GM13976 (cell line): ENCODE measurements at regions not wholly inside any gene's neighbourhood (a gene's known extent, or its start where the extent isn't known, plus 50 kb on each side); places are given as distances from the start of the nearest gene placed in this dataset.
A peak's percentile ranks its signal among the peaks of the same experiment; 100 is the strongest.
"Not testable (repeated sequence)": the region's sequence is repeated elsewhere in the genome, so short reads cannot be mapped to it uniquely, and the experiment has no call there.

Experiments used
- DNase-seq: peaks from one replicate; pipeline ENCODE4 v3.0.0; 2012; ENCODE audit warnings: low spot score
- in situ Hi-C: fragments of 300-500 bp; cut with MboI; formaldehyde crosslinking; loops from one replicate; pipeline ENCODE4 v1.12.0; 2022; ENCODE audit warnings: low sequenced_read_pairs, mixed read lengths, inconsistent platforms; ENCODE audit not compliant: unreplicated experiment
- TF ChIP-seq, protein P1 (sequence below): IDR thresholded peaks from 2 replicates; pipeline ENCODE4 v1.5.1; 2012; ENCODE audit warnings: borderline replicate concordance, mild to moderate bottlenecking; ENCODE audit not compliant: insufficient read depth; ENCODE audit errors: extremely low read depth, missing control alignments, control extremely low read depth

DNA sequence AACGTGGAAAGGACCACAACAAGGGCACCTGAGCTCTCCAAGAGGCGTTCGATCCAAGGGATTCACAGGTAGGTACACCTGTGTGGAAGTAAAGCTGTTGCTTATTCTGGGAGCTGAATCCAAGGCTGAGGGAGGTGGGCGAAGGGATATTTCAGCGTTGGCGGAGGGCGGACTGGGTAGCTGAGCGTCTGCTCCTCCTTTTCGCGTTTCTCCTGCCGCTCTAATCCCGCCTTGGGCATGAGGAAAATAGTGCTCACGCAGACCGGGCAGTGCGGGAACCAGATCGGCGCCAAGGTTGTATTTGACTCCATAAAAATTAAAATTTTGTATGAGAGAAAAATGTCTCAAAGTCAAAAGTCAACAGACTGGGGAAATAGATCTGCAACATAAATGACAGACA, 3966.2 kb upstream of the OR11H1 start:
- DNase-seq, in situ Hi-C loops: not testable (repeated sequence)

DNA sequence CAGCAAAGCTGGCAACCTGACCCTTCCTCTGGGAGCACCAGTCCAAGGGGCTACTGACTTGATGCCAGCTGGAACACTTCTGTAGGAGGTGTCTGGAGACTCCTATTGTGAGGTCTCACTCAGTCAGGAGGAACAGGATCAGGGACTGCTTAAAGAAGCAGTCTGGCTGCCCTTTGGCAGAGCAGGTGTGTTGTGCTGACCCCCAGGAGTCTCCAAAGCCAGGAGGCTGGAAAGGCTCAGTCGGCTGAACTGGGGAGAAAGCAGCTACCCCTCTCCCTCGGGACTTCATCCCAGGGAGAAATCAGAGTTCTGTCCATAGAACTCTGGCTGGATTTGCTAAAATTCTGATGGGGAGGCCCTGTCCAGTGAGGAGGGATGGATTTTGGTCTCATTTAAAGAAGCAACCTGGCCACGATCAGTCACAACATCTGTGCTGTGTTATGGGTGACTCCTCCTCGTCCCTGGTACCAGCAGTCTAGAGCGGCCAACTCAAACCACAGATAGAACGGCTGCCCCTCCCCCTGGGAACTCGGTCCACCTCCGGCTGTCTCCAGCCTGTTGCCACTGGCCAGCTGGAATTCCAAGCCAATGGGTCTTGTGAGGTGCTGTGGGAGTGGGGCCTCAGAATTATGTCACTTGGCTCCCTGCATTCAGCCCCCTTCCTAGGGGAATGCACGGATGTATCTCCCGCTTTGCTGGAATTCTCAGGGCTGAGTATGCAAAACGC, 3959.0 kb upstream of the OR11H1 start:
- DNase-seq, in situ Hi-C loops: not testable (repeated sequence)

DNA sequence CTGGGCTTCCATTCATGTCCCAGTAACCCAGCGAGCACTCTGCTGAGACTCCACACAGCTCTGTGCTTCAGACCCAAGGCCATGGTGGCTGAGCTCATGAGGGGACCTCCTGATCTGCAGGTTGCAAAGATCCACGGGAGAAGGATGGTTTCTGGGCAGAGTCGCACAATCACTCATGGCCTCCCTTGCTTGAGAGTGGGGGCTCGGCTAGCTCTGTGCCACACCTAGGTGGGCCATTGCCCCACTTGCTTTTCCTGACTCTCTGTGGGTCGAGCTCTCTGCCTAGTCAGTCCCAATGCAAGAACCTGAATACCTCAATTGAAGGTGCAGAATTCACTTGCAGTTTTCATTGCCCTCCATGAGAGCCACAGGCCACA, 3958.4 kb upstream of the OR11H1 start:
- DNase-seq, in situ Hi-C loops: not testable (repeated sequence)

DNA sequence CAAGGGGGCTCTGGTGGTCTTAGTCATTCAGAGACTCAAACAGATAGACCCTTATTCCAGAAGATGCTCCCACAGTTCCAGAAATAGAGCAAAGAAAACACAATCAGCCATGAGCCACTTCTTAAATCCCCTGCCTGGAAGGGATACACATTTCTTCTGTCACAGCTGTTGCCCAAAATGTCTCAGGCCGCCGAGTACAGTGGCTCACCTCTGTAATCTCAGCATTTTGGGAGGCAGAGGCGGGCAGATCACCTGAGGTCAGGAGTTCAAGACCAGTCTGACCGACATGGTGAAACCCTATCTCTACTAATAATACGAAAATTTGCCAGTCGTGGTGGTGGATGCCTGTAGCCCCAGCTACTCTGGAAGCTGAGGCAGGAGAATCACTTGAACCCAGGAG, 3954.8 kb upstream of the OR11H1 start:
- in situ Hi-C loops, DNase-seq: not testable (repeated sequence)

DNA sequence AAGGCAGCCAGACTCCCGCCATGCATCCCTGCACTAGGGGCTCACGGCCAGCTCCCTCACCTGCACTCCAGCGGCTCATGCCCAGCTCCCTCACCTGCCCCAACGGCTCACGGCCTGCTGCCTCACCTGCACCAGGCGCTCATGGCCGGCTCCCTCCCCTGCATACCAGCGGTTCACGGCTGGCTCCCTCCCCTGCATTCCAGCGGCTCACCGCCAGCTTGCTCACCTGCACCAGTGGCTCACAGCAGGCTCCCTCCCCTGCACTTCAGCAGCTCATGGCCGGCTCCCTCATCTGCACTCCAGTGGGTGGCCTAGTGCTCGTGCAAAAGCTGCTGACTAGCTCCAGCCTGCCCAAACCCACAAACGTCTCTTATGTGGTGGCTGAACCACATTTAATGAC, 3953.8 kb upstream of the OR11H1 start:
- DNase-seq = peak; percentile 1
- in situ Hi-C loops = not testable (repeated sequence)

DNA sequence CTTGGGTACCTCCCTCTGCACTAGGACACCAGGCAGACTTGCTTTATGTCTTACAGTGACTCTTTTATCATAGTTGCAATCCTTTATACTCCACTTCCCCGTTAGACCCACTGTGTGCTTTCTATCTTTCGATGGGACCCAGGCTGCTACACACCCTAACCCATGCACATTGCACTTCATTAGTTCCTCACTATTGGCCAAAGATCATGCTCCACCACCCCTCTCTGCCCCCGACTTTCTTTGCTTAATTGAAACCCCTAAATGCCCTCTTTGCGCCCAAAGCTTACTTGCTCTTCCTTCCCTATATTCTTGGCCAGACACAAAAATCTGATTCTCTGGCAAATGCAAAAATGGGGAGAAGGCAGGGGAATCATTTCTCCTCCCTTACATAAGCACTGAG, 3953.3 kb upstream of the OR11H1 start:
- DNase-seq, in situ Hi-C loops: not testable (repeated sequence)

DNA sequence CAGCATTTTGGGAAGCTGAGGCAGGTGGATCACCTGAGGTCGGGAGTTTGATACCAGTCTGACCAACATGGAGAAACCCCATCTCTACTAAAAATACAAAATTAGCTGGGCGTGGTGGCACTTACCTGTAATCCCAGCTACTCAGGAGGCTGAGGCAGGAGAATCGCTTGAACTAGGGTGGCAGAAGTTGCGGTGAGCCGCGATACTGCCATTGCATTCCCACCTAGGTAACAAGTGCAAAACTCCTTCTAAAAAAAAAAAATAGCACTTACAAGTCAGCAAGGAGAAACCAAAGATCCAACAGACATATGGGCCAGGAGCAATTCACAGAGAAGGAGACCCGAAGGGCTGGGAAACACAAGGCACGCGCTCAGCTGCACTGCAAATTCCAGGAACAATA, 3951.3 kb upstream of the OR11H1 start:
- in situ Hi-C loops, DNase-seq: not testable (repeated sequence)

DNA sequence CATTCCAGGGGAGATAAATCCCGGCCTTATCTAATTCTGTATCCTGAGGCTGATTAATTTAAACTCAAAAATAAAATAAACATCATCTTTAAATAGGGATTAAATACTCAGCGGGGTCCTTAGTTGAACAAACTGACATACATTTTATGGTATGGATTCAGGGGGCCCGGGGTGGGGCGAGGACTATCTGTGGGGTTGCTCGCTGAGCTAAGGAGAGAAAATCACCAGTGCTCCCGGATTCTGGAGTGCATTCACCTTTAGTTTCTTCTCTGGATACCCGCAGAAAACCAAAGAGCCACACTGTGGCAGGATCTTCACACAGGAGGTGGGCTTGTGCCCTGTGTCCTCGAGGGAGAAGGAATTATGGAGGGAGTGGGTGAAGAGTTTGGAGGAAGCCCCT, 3949.9 kb upstream of the OR11H1 start:
- DNase-seq, in situ Hi-C loops: not testable (repeated sequence)

DNA sequence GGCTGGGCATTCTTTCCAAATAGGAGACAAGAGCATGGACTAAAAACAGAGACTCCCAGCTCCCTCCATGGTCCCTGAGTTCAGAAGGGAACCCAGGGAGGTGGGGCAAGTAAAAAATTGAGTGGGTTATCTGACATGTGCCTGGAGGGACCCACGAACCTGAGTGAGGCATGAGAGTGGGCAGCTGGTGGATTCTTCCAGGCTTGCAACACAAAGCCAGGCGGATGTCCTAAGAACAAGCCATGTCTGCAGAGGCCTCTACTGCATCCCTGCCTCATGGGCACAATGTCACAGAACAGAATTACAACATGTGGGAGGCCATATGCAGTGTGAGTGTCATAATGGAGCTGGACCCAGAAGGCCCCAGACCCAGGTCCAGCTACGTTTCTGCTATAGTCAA, 3949.4 kb upstream of the OR11H1 start:
- in situ Hi-C loops, DNase-seq: not testable (repeated sequence)

DNA sequence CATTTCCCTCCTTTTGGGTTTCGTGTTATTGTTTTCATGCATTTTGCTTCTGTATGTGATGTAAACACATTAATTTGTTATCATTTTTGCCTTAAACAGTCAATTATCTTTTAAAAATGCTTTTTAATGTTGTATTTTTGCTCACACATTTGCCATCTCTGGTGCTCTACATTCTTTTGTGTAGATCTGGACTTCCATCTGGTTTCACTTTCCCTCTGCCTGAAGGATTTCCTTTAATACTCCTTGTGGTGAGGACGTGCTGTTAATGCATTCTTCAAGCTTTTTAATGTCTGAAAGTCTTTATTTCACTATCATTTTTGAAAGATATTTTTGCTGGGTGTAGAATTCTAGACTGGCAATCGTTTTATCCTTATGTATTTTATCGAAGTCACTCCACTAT, 3945.9 kb upstream of the OR11H1 start:
- in situ Hi-C loops, DNase-seq: not testable (repeated sequence)

DNA sequence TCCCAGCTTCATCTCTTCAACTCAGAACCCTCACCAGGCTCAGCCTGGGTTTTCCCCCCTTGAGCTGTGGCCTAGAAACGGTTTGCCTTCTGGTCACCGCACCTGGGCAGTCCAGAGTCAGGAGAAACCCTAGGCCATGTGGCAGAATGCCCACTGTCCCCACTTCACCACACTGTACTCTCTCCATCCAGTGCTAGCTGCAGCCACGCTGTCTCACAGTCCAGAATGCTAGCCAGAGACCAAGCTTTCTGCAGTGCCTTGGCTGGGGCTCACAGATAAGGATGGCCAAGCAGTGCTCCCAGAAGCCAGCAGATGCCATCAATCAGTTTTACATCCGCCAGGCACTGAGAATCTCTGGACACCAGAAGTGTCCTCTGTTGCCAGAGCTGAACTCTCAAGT, 3943.8 kb upstream of the OR11H1 start:
- DNase-seq, in situ Hi-C loops: not testable (repeated sequence)

DNA sequence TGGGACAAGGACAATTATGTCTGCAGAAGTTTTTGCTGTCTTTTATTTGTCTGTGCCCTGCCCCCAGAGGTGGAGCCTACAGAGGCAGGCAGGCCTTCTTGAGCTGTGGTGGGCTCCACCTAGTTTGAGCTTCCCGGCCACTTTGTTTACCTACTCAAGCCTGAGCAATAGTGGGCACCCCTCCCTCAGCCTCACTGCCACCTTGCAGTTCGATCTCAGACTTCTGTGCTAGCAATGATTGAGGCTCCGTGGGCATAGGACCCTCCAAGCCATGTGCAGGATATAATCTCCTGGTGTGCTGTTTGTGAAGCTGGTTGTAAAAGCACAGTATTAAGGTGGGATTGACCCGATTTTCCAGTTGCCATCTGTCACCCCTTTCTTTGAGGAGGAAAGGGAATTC, 3933.4 kb upstream of the OR11H1 start:
- DNase-seq, in situ Hi-C loops: not testable (repeated sequence)

DNA sequence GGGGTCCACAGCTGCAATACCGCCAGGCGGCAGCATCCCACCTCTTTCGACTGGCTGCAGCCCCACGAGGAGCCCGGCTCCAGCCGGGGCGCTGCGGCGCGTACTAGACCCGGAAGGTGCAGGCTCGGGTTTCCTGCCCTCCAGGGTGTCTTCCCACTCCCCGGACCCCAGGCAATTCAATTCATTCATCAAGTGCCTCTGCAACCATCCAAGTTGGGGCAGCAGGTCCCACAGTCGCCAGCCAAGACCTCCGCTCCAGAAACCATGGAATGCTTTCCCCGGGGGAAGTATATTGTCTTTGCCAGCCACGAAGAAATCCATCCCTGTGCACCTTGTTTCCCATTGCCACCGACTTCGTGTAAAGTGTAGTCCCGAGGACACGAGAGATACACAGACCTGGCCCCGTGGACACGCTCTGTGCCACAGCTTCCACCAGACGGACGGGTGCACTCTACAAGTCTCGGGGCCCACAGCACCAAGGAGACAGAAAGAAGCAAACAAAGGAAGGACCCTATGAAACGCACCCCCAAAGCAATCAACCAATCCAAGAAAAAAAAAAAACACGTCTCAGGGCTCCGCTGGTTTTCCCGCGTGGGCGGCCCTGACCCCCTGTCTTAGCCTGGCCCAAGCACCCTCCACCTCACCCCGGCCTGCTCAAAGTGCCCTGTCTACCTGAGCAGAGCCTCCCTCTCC, 3930.2 kb upstream of the OR11H1 start:
- DNase-seq, in situ Hi-C loops: not testable (repeated sequence)

DNA sequence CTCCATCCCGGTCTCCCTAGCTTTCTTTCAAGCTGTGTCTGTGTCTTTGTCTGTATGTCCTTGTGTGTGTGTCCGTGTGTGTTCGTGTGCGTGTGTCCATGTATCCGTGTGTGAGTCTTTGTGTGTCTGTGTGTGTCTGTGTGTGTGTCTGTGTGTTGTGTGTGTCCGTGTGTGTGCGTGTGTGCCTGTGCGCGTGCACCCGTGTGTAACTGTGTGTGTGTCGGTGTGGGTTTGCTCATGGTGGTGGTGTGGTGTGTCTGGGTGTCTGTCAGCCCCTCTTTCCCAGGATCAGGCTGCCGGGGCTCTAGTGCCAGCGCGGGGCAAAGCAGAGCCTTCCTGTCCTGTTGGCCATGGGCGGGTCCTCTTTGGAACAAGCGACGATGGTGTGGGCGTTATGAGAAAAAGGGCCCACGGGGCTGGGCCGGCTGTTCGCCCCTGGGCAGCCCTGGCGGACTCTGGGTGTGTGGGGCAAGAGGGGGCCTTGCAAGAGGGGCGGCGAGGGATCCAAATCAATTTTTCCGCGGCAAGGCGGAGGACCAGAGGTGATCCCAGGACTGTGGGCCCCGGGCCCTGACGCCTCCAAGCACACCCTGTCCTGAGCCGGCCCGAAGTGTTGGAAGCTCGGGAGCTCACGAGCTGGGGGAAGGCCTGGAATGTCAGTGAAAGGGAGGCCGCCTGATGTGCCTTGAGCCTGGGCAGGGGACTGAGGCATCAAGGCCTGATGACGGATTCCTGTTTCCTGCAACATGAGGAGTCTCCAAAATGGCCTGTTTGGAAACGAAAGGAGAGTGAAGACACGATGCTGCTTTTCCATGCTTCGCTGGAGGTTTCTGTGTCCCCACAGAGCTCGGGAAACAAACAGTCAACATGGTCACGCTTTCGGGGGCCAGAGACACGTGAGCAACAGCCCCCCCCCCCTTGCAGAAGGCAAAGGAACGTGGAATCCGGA, 3929.2 kb upstream of the OR11H1 start:
- TF ChIP-seq, protein P1, sequence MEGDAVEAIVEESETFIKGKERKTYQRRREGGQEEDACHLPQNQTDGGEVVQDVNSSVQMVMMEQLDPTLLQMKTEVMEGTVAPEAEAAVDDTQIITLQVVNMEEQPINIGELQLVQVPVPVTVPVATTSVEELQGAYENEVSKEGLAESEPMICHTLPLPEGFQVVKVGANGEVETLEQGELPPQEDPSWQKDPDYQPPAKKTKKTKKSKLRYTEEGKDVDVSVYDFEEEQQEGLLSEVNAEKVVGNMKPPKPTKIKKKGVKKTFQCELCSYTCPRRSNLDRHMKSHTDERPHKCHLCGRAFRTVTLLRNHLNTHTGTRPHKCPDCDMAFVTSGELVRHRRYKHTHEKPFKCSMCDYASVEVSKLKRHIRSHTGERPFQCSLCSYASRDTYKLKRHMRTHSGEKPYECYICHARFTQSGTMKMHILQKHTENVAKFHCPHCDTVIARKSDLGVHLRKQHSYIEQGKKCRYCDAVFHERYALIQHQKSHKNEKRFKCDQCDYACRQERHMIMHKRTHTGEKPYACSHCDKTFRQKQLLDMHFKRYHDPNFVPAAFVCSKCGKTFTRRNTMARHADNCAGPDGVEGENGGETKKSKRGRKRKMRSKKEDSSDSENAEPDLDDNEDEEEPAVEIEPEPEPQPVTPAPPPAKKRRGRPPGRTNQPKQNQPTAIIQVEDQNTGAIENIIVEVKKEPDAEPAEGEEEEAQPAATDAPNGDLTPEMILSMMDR = no peak
- DNase-seq = peak; percentile 8
- in situ Hi-C loops = no loop called here

DNA sequence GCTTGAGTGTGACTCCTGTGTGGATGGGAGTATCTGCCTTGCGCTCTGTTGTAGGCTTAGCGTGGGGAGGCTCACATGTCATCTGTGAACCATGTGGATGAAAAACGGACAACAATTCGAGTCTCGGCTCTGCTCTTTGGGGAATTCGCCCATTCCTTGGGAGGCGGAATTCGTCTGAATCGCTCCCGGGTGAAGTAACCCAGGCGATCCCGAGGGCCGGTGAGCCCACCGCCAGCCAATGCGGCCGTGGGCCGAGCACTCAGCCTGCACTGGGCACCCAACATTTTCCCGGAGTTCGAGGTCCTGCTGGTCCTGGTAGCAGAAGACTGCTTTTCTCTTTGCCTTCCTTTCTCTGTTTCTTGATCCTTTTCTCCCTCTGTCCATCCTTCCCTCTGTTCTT, 3928.5 kb upstream of the OR11H1 start:
- in situ Hi-C loops = not testable (repeated sequence)

DNA sequence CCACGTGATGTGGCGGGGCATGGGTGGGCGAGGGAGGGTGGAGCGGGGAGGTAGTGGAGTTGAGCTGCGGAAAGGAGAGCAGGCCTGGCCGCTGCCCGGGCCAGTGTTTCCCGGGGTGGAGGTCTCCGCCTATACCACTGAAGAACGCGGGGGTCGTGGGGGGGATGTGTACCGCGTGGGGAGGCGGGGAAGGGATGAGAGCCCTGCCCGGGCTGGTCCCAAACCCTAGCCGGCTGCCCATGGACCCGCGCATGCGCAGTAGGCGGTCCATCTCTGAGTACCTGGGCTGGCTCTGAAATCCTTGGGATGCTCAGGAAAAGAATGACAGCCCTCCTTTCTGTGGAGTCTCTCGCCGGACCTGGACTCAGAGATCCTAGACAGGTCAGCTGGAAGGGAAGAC, 3927.8 kb upstream of the OR11H1 start:
- in situ Hi-C loops, DNase-seq: not testable (repeated sequence)

More for the DNA sequence above, 3928.5 kb upstream of the OR11H1 start:
- not testable (repeated sequence) for DNase-seq
